MM.1S (cell line): ENCODE measurements at regions not wholly inside any gene's neighbourhood (a gene's known extent, or its start where the extent isn't known, plus 50 kb on each side); places are given as distances from the start of the nearest gene placed in this dataset.

ENCODE experiments used
- DNase-seq: peaks from one replicate; pipeline ENCODE4 v3.0.0-alpha.2; 2015
- H2AFZ ChIP-seq: fragments of 300-600 bp; sonication (generic); 2 replicates; pipeline ENCODE4 v1.6.0; 2016; ENCODE audit warnings: antibody characterized with exemption, low read length
- H3F3A ChIP-seq: fragments of 300-600 bp; sonication (generic); 2 replicates; pipeline ENCODE4 v1.6.1; 2016; ENCODE audit warnings: mild to moderate bottlenecking, antibody characterized with exemption, low read length, moderate library complexity, mixed read lengths; ENCODE audit not compliant: insufficient read depth
- H3K27ac ChIP-seq: fragments of 300-600 bp; sonication (generic); 2 replicates; pipeline ENCODE4 v1.5.1; 2016; ENCODE audit warnings: mild to moderate bottlenecking, low read length
- H3K27me3 ChIP-seq: fragments of 300-600 bp; sonication (generic); replicated peaks from 2 replicates; pipeline ENCODE4 v1.6.0; 2016; ENCODE audit warnings: low read length; ENCODE audit not compliant: insufficient read depth
- H3K36me3 ChIP-seq: fragments of 300-600 bp; sonication (generic); replicated peaks from 2 replicates; pipeline ENCODE4 v1.6.1; 2016; ENCODE audit warnings: mild to moderate bottlenecking, low read length, mixed read lengths; ENCODE audit not compliant: insufficient read depth
- H3K4me1 ChIP-seq: fragments of 300-600 bp; sonication (generic); 2 replicates; pipeline ENCODE4 v1.6.1; 2016; ENCODE audit warnings: low read length, mixed read lengths
- H3K4me2 ChIP-seq: fragments of 300-600 bp; sonication (generic); 2 replicates; pipeline ENCODE4 v1.6.0; 2016; ENCODE audit warnings: low read depth, low read length
- H3K4me3 ChIP-seq: fragments of 300-600 bp; sonication (generic); 2 replicates; pipeline ENCODE4 v1.5.1; 2016; ENCODE audit warnings: low read length, mixed read lengths
- H3K79me2 ChIP-seq: fragments of 300-600 bp; sonication (generic); 2 replicates; pipeline ENCODE4 v1.6.1; 2016; ENCODE audit warnings: mixed run types, low read length, mixed read lengths
- H3K9ac ChIP-seq: fragments of 300-600 bp; sonication (generic); 2 replicates; pipeline ENCODE4 v1.6.1; 2016; ENCODE audit warnings: low read length, mixed read lengths
- H3K9me2 ChIP-seq: fragments of 300-600 bp; sonication (generic); replicated peaks from 2 replicates; pipeline ENCODE4 v1.6.1; 2016; ENCODE audit warnings: mild to moderate bottlenecking, low read length, mixed read lengths; ENCODE audit not compliant: insufficient read depth
- H3K9me3 ChIP-seq: fragments of 300-600 bp; sonication (generic); replicated peaks from 2 replicates; pipeline ENCODE4 v1.6.1; 2016; ENCODE audit warnings: mild to moderate bottlenecking, low read length, mixed read lengths; ENCODE audit not compliant: insufficient read depth
- H4K20me1 ChIP-seq: fragments of 300-600 bp; sonication (generic); 2 replicates; pipeline ENCODE4 v1.6.1; 2016; ENCODE audit warnings: mild to moderate bottlenecking, low read length, moderate library complexity, mixed read lengths; ENCODE audit not compliant: insufficient read depth
- CTCF ChIP-seq: fragments of 300-600 bp; sonication (generic); IDR thresholded peaks from 2 replicates; pipeline ENCODE4 v1.5.1; 2016; ENCODE audit warnings: antibody characterized with exemption, low read length, mixed read lengths
- EZH2 ChIP-seq: fragments of 300-600 bp; sonication (generic); optimal IDR thresholded peaks from 2 replicates; pipeline ENCODE3; 2017; ENCODE audit warnings: low read depth, mild to moderate bottlenecking, antibody characterized with exemption, low read length, mixed read lengths
- EZH2phosphoT487 ChIP-seq: fragments of 300-600 bp; sonication (generic); IDR thresholded peaks from 2 replicates; pipeline ENCODE4 v1.6.1; 2018; ENCODE audit warnings: antibody characterized with exemption, low read length

DNA sequence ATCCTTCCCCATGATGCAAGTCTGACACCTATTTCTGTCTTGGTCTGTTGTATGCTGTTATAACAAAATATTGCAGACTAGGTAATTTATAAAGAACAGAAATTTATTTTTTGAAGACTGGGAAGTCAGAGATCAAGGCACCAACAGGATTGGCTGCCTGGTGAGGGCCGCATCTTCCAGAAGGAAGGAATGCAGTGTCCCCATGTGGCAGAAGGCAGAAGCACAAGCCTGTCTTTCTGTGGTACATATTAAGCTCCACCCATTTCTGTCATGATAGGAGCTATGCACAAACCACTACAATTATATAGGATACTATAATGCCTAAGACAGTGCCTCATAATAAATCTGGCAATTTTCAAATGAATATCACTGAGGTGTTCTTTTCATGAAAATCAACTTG is 502.3 kb upstream of the DIAPH2 start:
- Histone ChIP-seq H3K79me2 (no peaks in the 10 kb centered on the region), H3K9me2 (no peaks in the 10 kb centered on the region), H4K20me1 (no peaks in the 10 kb centered on the region), H2AFZ (no peak overlapping the region), H3K27ac (no peak overlapping the region), H3K9ac (no peak overlapping the region), H3K27me3 (no peaks in the 10 kb centered on the region), H3K4me2 (no peak overlapping the region), H3K4me3 (no peak overlapping the region), H3K36me3 (no peaks in the 10 kb centered on the region), H3F3A (no peaks in the 10 kb centered on the region), H3K9me3 (no peaks in the 10 kb centered on the region), H3K4me1 (0 out of 2 replicates have a peak, but pooled peaks cover 7% of the 10 kb centered on the region)
- TF ChIP-seq CTCF: peak; percentile 70
- TF ChIP-seq EZH2: no peak
- no peak for TF ChIP-seq EZH2phosphoT487
- DNase-seq: peak; percentile 55

DNA sequence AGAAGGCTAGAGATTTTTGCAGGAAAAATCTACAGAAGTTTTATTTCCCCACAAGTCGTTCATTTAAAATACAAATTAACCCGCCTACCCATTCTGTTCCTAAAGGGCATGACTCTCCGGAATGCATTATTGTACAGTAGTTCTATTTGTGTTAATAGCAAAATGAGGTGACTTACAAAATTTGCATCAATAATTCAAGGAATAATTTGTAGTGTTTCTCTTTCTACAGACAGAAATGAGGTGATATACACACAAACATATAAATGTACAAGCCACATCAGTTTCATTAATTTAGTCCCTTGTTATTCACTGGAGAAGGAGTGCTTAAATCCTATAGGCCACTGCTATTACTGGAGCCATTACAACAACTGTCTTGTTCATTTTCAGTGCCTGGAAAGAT is 501.3 kb upstream of the DIAPH2 start:
- Histone ChIP-seq H4K20me1 (no peaks in the 10 kb centered on the region), H3F3A (no peaks in the 10 kb centered on the region), H3K4me2 (no peak overlapping the region), H3K9me3 (no peaks in the 10 kb centered on the region), H3K4me3 (no peak overlapping the region), H3K27ac (no peak overlapping the region), H3K4me1 (0 out of 2 replicates have a peak, but pooled peaks cover 7% of the 10 kb centered on the region), H3K9ac (no peak overlapping the region), H3K27me3 (no peaks in the 10 kb centered on the region), H3K36me3 (no peaks in the 10 kb centered on the region), H3K79me2 (no peaks in the 10 kb centered on the region), H3K9me2 (no peaks in the 10 kb centered on the region), H2AFZ (no peak overlapping the region)
- TF ChIP-seq CTCF: no peak
- no peak for TF ChIP-seq EZH2phosphoT487
- no peak for TF ChIP-seq EZH2
- no peak for DNase-seq

DNA sequence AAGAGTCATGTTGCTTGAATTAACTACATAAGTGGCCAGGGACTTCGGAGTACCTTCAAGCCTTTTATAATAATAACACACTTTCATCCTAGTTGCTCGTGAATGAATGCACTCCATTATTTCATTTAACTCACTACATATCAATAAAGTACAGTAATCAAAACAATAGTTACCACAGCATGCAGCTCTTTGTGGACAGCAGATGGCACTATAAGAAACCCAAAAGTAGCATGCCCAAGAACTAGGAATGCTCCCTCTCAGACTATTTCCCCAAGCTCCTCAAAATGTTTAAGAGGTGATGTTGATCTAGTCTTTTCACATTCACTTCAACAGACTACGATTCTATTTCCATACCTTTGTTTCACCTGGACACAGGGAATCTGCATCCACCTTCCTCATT is 500.8 kb upstream of the DIAPH2 start:
- Histone ChIP-seq H4K20me1 (no peaks in the 10 kb centered on the region), H3K79me2 (no peaks in the 10 kb centered on the region), H3K4me3 (no peak overlapping the region), H3K9me3 (no peaks in the 10 kb centered on the region), H3K9ac (no peak overlapping the region), H2AFZ (no peak overlapping the region), H3K4me1 (0 out of 2 replicates have a peak, but pooled peaks cover 7% of the 10 kb centered on the region), H3K9me2 (no peaks in the 10 kb centered on the region), H3K27me3 (no peaks in the 10 kb centered on the region), H3K36me3 (no peaks in the 10 kb centered on the region), H3K27ac (no peak overlapping the region), H3K4me2 (no peak overlapping the region), H3F3A (no peaks in the 10 kb centered on the region)
- peak; percentile 42 for TF ChIP-seq CTCF
- TF ChIP-seq EZH2phosphoT487: no peak
- peak; percentile 24 for DNase-seq
